ENCODE measurements at regions not wholly inside any gene's neighbourhood (a gene's known extent, or its start where the extent isn't known, plus 50 kb on each side); places are given as distances from the start of the nearest gene placed in this dataset.
A peak's percentile ranks its signal among the peaks of the same experiment; 100 is the strongest.

- no peak overlapping the region for H3K4me3 ChIP-seq
Measured at GRCh38 chr21:28280611-28281010, 712.1 kb downstream of the LTN1 start.

GRCh38 chr21:28277324-28277723 is 715.4 kb downstream of the LTN1 start:
- H3K4me1 ChIP-seq (ENCODE audit: insufficient read depth), result 0 out of 2 replicates have a peak, but pooled peaks cover 2% of the 10 kb centered on the region
- in situ Hi-C loops (cut with MboI), result no loop called here
- 80 to 86% methylated on average over 1 of the region's 1 CpG for WGBS, 2 experiments (ENCODE audit: low coverage in 1 of 2, low lambda C conversion rate in 2 of 2, missing lambda C conversion rate in 2 of 2)
- H3F3A ChIP-seq (ENCODE audit: insufficient read depth), result no peaks in the 10 kb centered on the region
- no peak for DNase-seq
- no peaks in the 10 kb centered on the region for H4K20me1 ChIP-seq (ENCODE audit: insufficient read depth)
- no peaks in the 10 kb centered on the region for H3K36me3 ChIP-seq (ENCODE audit: low read depth)
- 0 out of 2 replicates have a peak, but pooled peaks cover 4% of the 10 kb centered on the region for H3K9me2 ChIP-seq (ENCODE audit: insufficient read depth)
- no peak overlapping the region for H3K27ac ChIP-seq
- H2AFZ ChIP-seq, result no peak overlapping the region
- no peak overlapping the region for H3K9ac ChIP-seq
- no peaks in the 10 kb centered on the region for H3K9me3 ChIP-seq (ENCODE audit: low read depth)
- no peaks in the 10 kb centered on the region for H3K79me2 ChIP-seq (ENCODE audit: insufficient read depth)
- H3K4me2 ChIP-seq (ENCODE audit: unreplicated experiment), result no peak overlapping the region
- no peak for TF ChIP-seq EZH2 (IDR thresholded peaks at IDR 0.05; ENCODE audit: insufficient read depth, poor library complexity, severe bottlenecking)
- TF ChIP-seq EZH2phosphoT487 (IDR thresholded peaks at IDR 0.05; ENCODE audit: insufficient read depth, low read depth), result no peak
- no peaks in the 10 kb centered on the region for H3K27me3 ChIP-seq (replicated peaks; ENCODE audit: insufficient read depth)
- H3K4me3 ChIP-seq, result no peak overlapping the region

More at GRCh38 chr21:28280611-28281010, 712.1 kb downstream of the LTN1 start:
- Histone ChIP-seq H3K79me2 (ENCODE audit: insufficient read depth) (no peaks in the 10 kb centered on the region), H4K20me1 (ENCODE audit: insufficient read depth) (no peaks in the 10 kb centered on the region), H3K27ac (no peak overlapping the region), H3K4me2 (ENCODE audit: unreplicated experiment) (no peak overlapping the region), H3K27me3 (replicated peaks; ENCODE audit: insufficient read depth) (no peaks in the 10 kb centered on the region), H3K9ac (no peak overlapping the region), H3K36me3 (ENCODE audit: low read depth) (no peaks in the 10 kb centered on the region), H3K9me2 (ENCODE audit: insufficient read depth) (no peaks in the 10 kb centered on the region), H3K4me1 (ENCODE audit: insufficient read depth) (peaks cover 13% of the 10 kb centered on the region), H3K9me3 (ENCODE audit: low read depth) (no peaks in the 10 kb centered on the region), H3F3A (ENCODE audit: insufficient read depth) (peaks cover 23% of the 10 kb centered on the region; the same call in 1 of the 2 replicates), H2AFZ (no peak overlapping the region)
- no peak for TF ChIP-seq EZH2phosphoT487 (IDR thresholded peaks at IDR 0.05; ENCODE audit: insufficient read depth, low read depth)
- TF ChIP-seq EZH2 (IDR thresholded peaks at IDR 0.05; ENCODE audit: insufficient read depth, poor library complexity, severe bottlenecking), result no peak
- no peak for DNase-seq
- in situ Hi-C loops (cut with MboI), result no loop called here

- 79 to 81% methylated on average over 3 of the region's 3 CpGs for WGBS, 2 experiments (ENCODE audit: low coverage in 1 of 2, low lambda C conversion rate in 2 of 2, missing lambda C conversion rate in 2 of 2)
- no peaks in the 10 kb centered on the region for H4K20me1 ChIP-seq (ENCODE audit: insufficient read depth)
- H2AFZ ChIP-seq, result peak overlapping the region; percentile 39
- H3K27me3 ChIP-seq (replicated peaks; ENCODE audit: insufficient read depth), result no peaks in the 10 kb centered on the region
- H3K36me3 ChIP-seq (ENCODE audit: low read depth), result no peaks in the 10 kb centered on the region
- H3K9me3 ChIP-seq (ENCODE audit: low read depth), result no peaks in the 10 kb centered on the region
- DNase-seq, result peak; percentile 11
- no peaks in the 10 kb centered on the region for H3K79me2 ChIP-seq (ENCODE audit: insufficient read depth)
- H3K9me2 ChIP-seq (ENCODE audit: insufficient read depth), result 0 out of 2 replicates have a peak, but pooled peaks cover 4% of the 10 kb centered on the region
- no peaks in the 10 kb centered on the region for H3F3A ChIP-seq (ENCODE audit: insufficient read depth)
- H3K9ac ChIP-seq, result no peak overlapping the region
- no peak overlapping the region for H3K27ac ChIP-seq
- H3K4me3 ChIP-seq, result no peak overlapping the region
- H3K4me1 ChIP-seq (ENCODE audit: insufficient read depth), result 0 out of 2 replicates have a peak, but pooled peaks cover 4% of the 10 kb centered on the region
- H3K4me2 ChIP-seq (ENCODE audit: unreplicated experiment), result no peak overlapping the region
- no peak for TF ChIP-seq EZH2phosphoT487 (IDR thresholded peaks at IDR 0.05; ENCODE audit: insufficient read depth, low read depth)
- in situ Hi-C loops (cut with MboI), result no loop called here
Measured at GRCh38 chr21:28272272-28272992, 720.2 kb downstream of the LTN1 start.

- no peak for DNase-seq
- H4K20me1 ChIP-seq (ENCODE audit: insufficient read depth), result no peaks in the 10 kb centered on the region
- 0 out of 2 replicates have a peak, but pooled peaks cover 2% of the 10 kb centered on the region for H3K9me2 ChIP-seq (ENCODE audit: insufficient read depth)
- H3F3A ChIP-seq (ENCODE audit: insufficient read depth), result no peaks in the 10 kb centered on the region
- TF ChIP-seq EZH2 (IDR thresholded peaks at IDR 0.05; ENCODE audit: insufficient read depth, poor library complexity, severe bottlenecking) (no peak), EZH2phosphoT487 (IDR thresholded peaks at IDR 0.05; ENCODE audit: insufficient read depth, low read depth) (no peak)
- H3K4me1 ChIP-seq (ENCODE audit: insufficient read depth), result 0 out of 2 replicates have a peak, but pooled peaks cover 4% of the 10 kb centered on the region
- no peak overlapping the region for H3K27ac ChIP-seq
- no peaks in the 10 kb centered on the region for H3K79me2 ChIP-seq (ENCODE audit: insufficient read depth)
- H3K27me3 ChIP-seq (replicated peaks; ENCODE audit: insufficient read depth), result no peaks in the 10 kb centered on the region
- H2AFZ ChIP-seq, result no peak overlapping the region
- in situ Hi-C loops (cut with MboI), result no loop called here
- H3K9me3 ChIP-seq (ENCODE audit: low read depth), result no peaks in the 10 kb centered on the region
- H3K4me3 ChIP-seq, result no peak overlapping the region
- H3K9ac ChIP-seq, result no peak overlapping the region
- H3K36me3 ChIP-seq (ENCODE audit: low read depth), result no peaks in the 10 kb centered on the region
- no peak overlapping the region for H3K4me2 ChIP-seq (ENCODE audit: unreplicated experiment)
Measured at GRCh38 chr21:28269173-28269572, 723.5 kb downstream of the LTN1 start.

Measured in GM23248 (cell line).